ENCODE measurements at regions not wholly inside any gene's neighbourhood (a gene's known extent, or its start where the extent isn't known, plus 50 kb on each side); places are given as distances from the start of the nearest gene placed in this dataset.
"Not testable (repeated sequence)": the region's sequence is repeated elsewhere in the genome, so short reads cannot be mapped to it uniquely, and the experiment has no call there.

- no peak overlapping the region for H3K4me3 Mint-ChIP-seq
- no peaks in the 10 kb centered on the region for H3K9me3 Mint-ChIP-seq
- 69% methylated on average over 2 of the region's 2 CpGs for WGBS (ENCODE audit: insufficient coverage)
- Histone ChIP-seq H3K4me3 (ENCODE audit: control insufficient read depth in 1 of 2, extremely low read depth in 1 of 2, low read length in 1 of 2) (no peak overlapping the region), H3K27me3 (replicated peaks in 1 of 2; ENCODE audit: control insufficient read depth in 2 of 2, extremely low read depth in 1 of 2, insufficient read depth in 2 of 2, low read length in 1 of 2) (peaks cover 6 to 36% of the 10 kb centered on the region in 2 experiments), H3K27ac (ENCODE audit: low read length) (no peak overlapping the region), H3K4me1 (ENCODE audit: control insufficient read depth in 1 of 2, extremely low read depth in 1 of 2, insufficient read depth in 2 of 2, low read length in 2 of 2) (no peaks in the 10 kb centered on the region), H3K9me3 (no peaks in the 10 kb centered on the region), H3K36me3 (ENCODE audit: control insufficient read depth in 2 of 2, extremely low read depth in 1 of 2, insufficient read depth in 1 of 2, low read length in 1 of 2) (no peaks in the 10 kb centered on the region)
- H3K36me3 Mint-ChIP-seq: no peaks in the 10 kb centered on the region
- DNase-seq (no peak), ATAC-seq (replicated peaks in 1 of 4) (no peak)
- POLR2A ChIA-PET: no interaction called here
- CTCF ChIA-PET: no interaction called here
- H3K27ac Mint-ChIP-seq: no peak overlapping the region
- no peaks in the 10 kb centered on the region for H3K4me1 Mint-ChIP-seq
- H3K27me3 Mint-ChIP-seq: peaks cover 29 to 48% of the 10 kb centered on the region in 2 donors
These were observed 138.7 kb upstream of the PITX1 start for GRCh38 chr5:135172718-135173117.

- no peak for DNase-seq
- Histone ChIP-seq H3K27me3 (replicated peaks in 1 of 2; ENCODE audit: control insufficient read depth in 2 of 2, extremely low read depth in 1 of 2, insufficient read depth in 2 of 2, low read length in 1 of 2) (peaks cover 6 to 26% of the 10 kb centered on the region in 2 experiments), H3K36me3 (ENCODE audit: control insufficient read depth in 2 of 2, extremely low read depth in 1 of 2, insufficient read depth in 1 of 2, low read length in 1 of 2) (no peaks in the 10 kb centered on the region), H3K4me3 (ENCODE audit: control insufficient read depth in 1 of 2, extremely low read depth in 1 of 2, low read length in 1 of 2) (no peak overlapping the region), H3K27ac (ENCODE audit: low read length) (no peak overlapping the region), H3K9me3 (no peaks in the 10 kb centered on the region), H3K4me1 (ENCODE audit: control insufficient read depth in 1 of 2, extremely low read depth in 1 of 2, insufficient read depth in 2 of 2, low read length in 2 of 2) (no peaks in the 10 kb centered on the region)
- Mint-ChIP-seq H3K27ac (no peak overlapping the region), H3K9me3 (no peaks in the 10 kb centered on the region), H3K4me1 (no peaks in the 10 kb centered on the region), H3K27me3 (peaks cover 33 to 56% of the 10 kb centered on the region in 2 donors), H3K4me3 (no peak overlapping the region), H3K36me3 (no peaks in the 10 kb centered on the region)
- ATAC-seq (replicated peaks in 1 of 4): no peak
- ChIA-PET CTCF (no interaction called here), POLR2A (no interaction called here)
- no CpG with 5 or more reads among the region's 1 CpG for WGBS (ENCODE audit: insufficient coverage)
These were observed 137.3 kb upstream of the PITX1 start for GRCh38 chr5:135171336-135171735.

GRCh38 chr5:135170500-135170899 lies 136.5 kb upstream of the PITX1 start:
- Mint-ChIP-seq H3K4me3 (no peak overlapping the region), H3K27ac (no peak overlapping the region), H3K36me3 (no peaks in the 10 kb centered on the region), H3K9me3 (no peaks in the 10 kb centered on the region), H3K4me1 (no peaks in the 10 kb centered on the region), H3K27me3 (peaks cover 36 to 57% of the 10 kb centered on the region in 2 donors)
- WGBS (ENCODE audit: insufficient coverage): no CpG with 5 or more reads among the region's 2 CpGs
- POLR2A ChIA-PET: no interaction called here
- ATAC-seq (replicated peaks in 1 of 4) (no peak), DNase-seq (no peak)
- Histone ChIP-seq H3K4me1 (ENCODE audit: control insufficient read depth in 1 of 2, extremely low read depth in 1 of 2, insufficient read depth in 2 of 2, low read length in 2 of 2) (no peaks in the 10 kb centered on the region), H3K9me3 (no peaks in the 10 kb centered on the region), H3K27me3 (replicated peaks in 1 of 2; ENCODE audit: control insufficient read depth in 2 of 2, extremely low read depth in 1 of 2, insufficient read depth in 2 of 2, low read length in 1 of 2) (peaks cover 6 to 23% of the 10 kb centered on the region in 2 experiments), H3K4me3 (ENCODE audit: control insufficient read depth in 1 of 2, extremely low read depth in 1 of 2, low read length in 1 of 2) (no peak overlapping the region), H3K27ac (ENCODE audit: low read length) (no peak overlapping the region), H3K36me3 (ENCODE audit: control insufficient read depth in 2 of 2, extremely low read depth in 1 of 2, insufficient read depth in 1 of 2, low read length in 1 of 2) (no peaks in the 10 kb centered on the region)
- CTCF ChIA-PET: no interaction called here

GRCh38 chr5:135169753-135170152 lies 135.7 kb upstream of the PITX1 start:
- H3K27me3 ChIP-seq (replicated peaks in 1 of 2; ENCODE audit: control insufficient read depth in 2 of 2, extremely low read depth in 1 of 2, insufficient read depth in 2 of 2, low read length in 1 of 2): peaks cover 6 to 23% of the 10 kb centered on the region in 2 experiments
- WGBS (ENCODE audit: insufficient coverage): no CpG with 5 or more reads among the region's 2 CpGs
- Mint-ChIP-seq H3K9me3 (no peaks in the 10 kb centered on the region), H3K4me3 (no peak overlapping the region), H3K36me3 (no peaks in the 10 kb centered on the region), H3K4me1 (no peaks in the 10 kb centered on the region), H3K27me3 (peaks cover 39 to 57% of the 10 kb centered on the region in 2 donors), H3K27ac (no peak overlapping the region)
- ChIA-PET POLR2A (no interaction called here), CTCF (no interaction called here)
- H3K36me3 ChIP-seq (ENCODE audit: control insufficient read depth in 2 of 2, extremely low read depth in 1 of 2, insufficient read depth in 1 of 2, low read length in 1 of 2): no peaks in the 10 kb centered on the region
- H3K9me3 ChIP-seq: no peaks in the 10 kb centered on the region
- no peak for ATAC-seq (replicated peaks in 1 of 4)
- no peak for DNase-seq
- no peaks in the 10 kb centered on the region for H3K4me1 ChIP-seq (ENCODE audit: control insufficient read depth in 1 of 2, extremely low read depth in 1 of 2, insufficient read depth in 2 of 2, low read length in 2 of 2)
- no peak overlapping the region for H3K4me3 ChIP-seq (ENCODE audit: control insufficient read depth in 1 of 2, extremely low read depth in 1 of 2, low read length in 1 of 2)
- no peak overlapping the region for H3K27ac ChIP-seq (ENCODE audit: low read length)

- H3K27me3 Mint-ChIP-seq: peaks cover 42 to 58% of the 10 kb centered on the region in 2 donors
- 0% methylated on average over 1 of the region's 4 CpGs for WGBS (ENCODE audit: insufficient coverage)
- POLR2A ChIA-PET: no interaction called here
These were observed 133.6 kb upstream of the PITX1 start for GRCh38 chr5:135167634-135168033.

GRCh38 chr5:135164873-135165614 lies 131.0 kb upstream of the PITX1 start:
- H3K9me3 ChIP-seq; H3K36me3 ChIP-seq (ENCODE audit: control insufficient read depth in 2 of 2, extremely low read depth in 1 of 2, insufficient read depth in 1 of 2, low read length in 1 of 2); POLR2A ChIA-PET; H3K4me1 ChIP-seq (ENCODE audit: control insufficient read depth in 1 of 2, extremely low read depth in 1 of 2, insufficient read depth in 2 of 2, low read length in 2 of 2); H3K4me3 Mint-ChIP-seq; H3K27ac ChIP-seq (ENCODE audit: low read length); H3K4me3 ChIP-seq (ENCODE audit: control insufficient read depth in 1 of 2, extremely low read depth in 1 of 2, low read length in 1 of 2); CTCF ChIA-PET; H3K27ac Mint-ChIP-seq; ATAC-seq (replicated peaks in 1 of 4); H3K9me3 Mint-ChIP-seq; H3K4me1 Mint-ChIP-seq; H3K36me3 Mint-ChIP-seq; DNase-seq: not testable (repeated sequence)
- 100% methylated on average over 1 of the region's 4 CpGs for WGBS (ENCODE audit: insufficient coverage)
- H3K27me3 Mint-ChIP-seq: peaks cover 26 to 48% of the 10 kb centered on the region in 2 donors
- peaks cover 3 to 29% of the 10 kb centered on the region in 2 experiments for H3K27me3 ChIP-seq (replicated peaks in 1 of 2; ENCODE audit: control insufficient read depth in 2 of 2, extremely low read depth in 1 of 2, insufficient read depth in 2 of 2, low read length in 1 of 2)

More at GRCh38 chr5:135167634-135168033, 133.6 kb upstream of the PITX1 start:
- no peak overlapping the region for H3K4me3 ChIP-seq (ENCODE audit: control insufficient read depth in 1 of 2, extremely low read depth in 1 of 2, low read length in 1 of 2)
- Mint-ChIP-seq H3K27ac (no peak overlapping the region), H3K36me3 (no peaks in the 10 kb centered on the region), H3K4me1 (no peaks in the 10 kb centered on the region), H3K9me3 (no peaks in the 10 kb centered on the region), H3K4me3 (no peak overlapping the region)
- no peaks in the 10 kb centered on the region for H3K4me1 ChIP-seq (ENCODE audit: control insufficient read depth in 1 of 2, extremely low read depth in 1 of 2, insufficient read depth in 2 of 2, low read length in 2 of 2)
- no peak overlapping the region for H3K27ac ChIP-seq (ENCODE audit: low read length)
- DNase-seq (no peak), ATAC-seq (replicated peaks in 1 of 4) (no peak)
- CTCF ChIA-PET: interaction anchor here in 1 of 2 donors (0.7 kb wide), 1 partner anchor 17 kb away, joined by 11 read pairs; no protein-coding TSS in a partner anchor
- H3K36me3 ChIP-seq (ENCODE audit: control insufficient read depth in 2 of 2, extremely low read depth in 1 of 2, insufficient read depth in 1 of 2, low read length in 1 of 2): no peaks in the 10 kb centered on the region
- peaks cover 6 to 29% of the 10 kb centered on the region in 2 experiments for H3K27me3 ChIP-seq (replicated peaks in 1 of 2; ENCODE audit: control insufficient read depth in 2 of 2, extremely low read depth in 1 of 2, insufficient read depth in 2 of 2, low read length in 1 of 2)
- H3K9me3 ChIP-seq: no peaks in the 10 kb centered on the region
